CD8-positive, alpha-beta memory T cell (primary cell): ENCODE measurements at regions not wholly inside any gene's neighbourhood (a gene's known extent, or its start where the extent isn't known, plus 50 kb on each side); places are given as distances from the start of the nearest gene placed in this dataset.

ENCODE experiments used
- CTCF ChIA-PET: fragments of 350-600 bp; sonication (Branson Sonifier 250); formaldehyde crosslinking; loops from one replicate; lab custom pipeline; 2021; ENCODE audit warnings: antibody characterized with exemption; lab: Charles Lee
- POLR2A ChIA-PET: fragments of 350-600 bp; sonication (Branson Sonifier 250); formaldehyde crosslinking; loops from one replicate; lab custom pipeline; 2021; ENCODE audit warnings: antibody characterized with exemption; lab: Charles Lee
- DNase-seq, 5 donors: peaks; one replicate each; pipeline versions ENCODE4 v3.0.0 to v3.0.0-alpha.2; 2020 to 2022; ENCODE audit warnings: mixed read lengths in 1 of 5
- H3K27ac ChIP-seq: one replicate; pipeline ENCODE4 v1.7.0; 2013; ENCODE audit warnings: low read depth, mild to moderate bottlenecking, low read length, moderate library complexity
- H3K27me3 ChIP-seq: 2 replicates; pipeline ENCODE4 v1.7.0; 2013; ENCODE audit warnings: low read length, mild to moderate bottlenecking; ENCODE audit not compliant: insufficient read depth, poor library complexity, severe bottlenecking
- H3K36me3 ChIP-seq: 2 replicates; pipeline ENCODE4 v1.7.0; 2013; ENCODE audit warnings: mild to moderate bottlenecking, low read length, moderate library complexity; ENCODE audit not compliant: insufficient read depth
- H3K4me1 ChIP-seq: 2 replicates; pipeline ENCODE4 v1.7.0; 2013; ENCODE audit warnings: mild to moderate bottlenecking, low read length, moderate library complexity; ENCODE audit not compliant: insufficient read depth
- H3K4me3 ChIP-seq: 2 replicates; pipeline ENCODE4 v1.7.0; 2013; ENCODE audit warnings: mild to moderate bottlenecking, low read length
- H3K9me3 ChIP-seq: 2 replicates; pipeline ENCODE4 v1.7.0; 2013; ENCODE audit warnings: mild to moderate bottlenecking, low read length
- H3K27ac Mint-ChIP-seq, 8 donors: one replicate each; pipeline ENCODE4 v1.8.0; 2020 to 2021; ENCODE audit warnings: mixed read lengths in 8 of 8, mild to moderate bottlenecking in 6 of 8, inconsistent platforms in 3 of 8, moderate library complexity in 3 of 8
- H3K27me3 Mint-ChIP-seq, 2 donors: one replicate each; pipeline ENCODE4 v1.8.0; 2020 to 2021; ENCODE audit warnings: mixed read lengths in 2 of 2, mild to moderate bottlenecking in 1 of 2, moderate library complexity in 1 of 2
- H3K36me3 Mint-ChIP-seq, 3 donors: one replicate each; pipeline ENCODE4 v1.8.0; 2020 to 2021; ENCODE audit warnings: mixed read lengths in 3 of 3, inconsistent platforms in 1 of 3, mild to moderate bottlenecking in 1 of 3
- H3K4me1 Mint-ChIP-seq, 3 donors: one replicate each; pipeline ENCODE4 v1.8.0; 2020 to 2021; ENCODE audit warnings: mixed read lengths in 3 of 3, inconsistent platforms in 1 of 3, mild to moderate bottlenecking in 1 of 3
- H3K4me3 Mint-ChIP-seq, 7 donors: one replicate each; pipeline ENCODE4 v1.8.0; 2020 to 2021; ENCODE audit warnings: mixed read lengths in 7 of 7, mild to moderate bottlenecking in 6 of 7, moderate library complexity in 4 of 7, inconsistent platforms in 2 of 7
- H3K9me3 Mint-ChIP-seq, 5 donors: one replicate each; pipeline ENCODE4 v1.8.0; 2020 to 2022; ENCODE audit warnings: mixed read lengths in 5 of 5, mild to moderate bottlenecking in 3 of 5, moderate library complexity in 2 of 5, inconsistent platforms in 1 of 5

GRCh38 chr2:81858998-81859397, 1554.4 kb upstream of the LRRTM1 start:
- peaks cover 0 to 62% (median 6%) of the 10 kb centered on the region in 5 donors for H3K9me3 Mint-ChIP-seq
- no peaks in the 10 kb centered on the region for H3K4me1 Mint-ChIP-seq
- ChIA-PET POLR2A (no interaction called here), CTCF (no interaction called here)
- no peaks in the 10 kb centered on the region for H3K27me3 Mint-ChIP-seq
- DNase-seq, result no peak
- no peaks in the 10 kb centered on the region for H3K36me3 Mint-ChIP-seq
- H3K9me3 ChIP-seq, result no peaks in the 10 kb centered on the region
- H3K4me3 ChIP-seq, result no peak overlapping the region
- no peaks in the 10 kb centered on the region for H3K27me3 ChIP-seq
- no peak overlapping the region for H3K27ac ChIP-seq
- no peaks in the 10 kb centered on the region for H3K4me1 ChIP-seq
- no peaks in the 10 kb centered on the region for H3K36me3 ChIP-seq
- H3K27ac Mint-ChIP-seq, result no peak overlapping the region
- no peak overlapping the region for H3K4me3 Mint-ChIP-seq

GRCh38 chr2:81853341-81853740, 1548.8 kb upstream of the LRRTM1 start:
- Histone ChIP-seq H3K4me1 (no peaks in the 10 kb centered on the region), H3K9me3 (no peaks in the 10 kb centered on the region), H3K27me3 (no peaks in the 10 kb centered on the region), H3K4me3 (no peak overlapping the region), H3K27ac (no peak overlapping the region), H3K36me3 (no peaks in the 10 kb centered on the region)
- Mint-ChIP-seq H3K4me1 (no peaks in the 10 kb centered on the region), H3K27me3 (no peaks in the 10 kb centered on the region), H3K9me3 (peaks cover 2 to 28% (median 4%) of the 10 kb centered on the region in 5 donors), H3K4me3 (no peak overlapping the region), H3K36me3 (no peaks in the 10 kb centered on the region), H3K27ac (no peak overlapping the region)
- DNase-seq, result no peak
- CTCF ChIA-PET, result no interaction called here
- POLR2A ChIA-PET, result no interaction called here

DNA sequence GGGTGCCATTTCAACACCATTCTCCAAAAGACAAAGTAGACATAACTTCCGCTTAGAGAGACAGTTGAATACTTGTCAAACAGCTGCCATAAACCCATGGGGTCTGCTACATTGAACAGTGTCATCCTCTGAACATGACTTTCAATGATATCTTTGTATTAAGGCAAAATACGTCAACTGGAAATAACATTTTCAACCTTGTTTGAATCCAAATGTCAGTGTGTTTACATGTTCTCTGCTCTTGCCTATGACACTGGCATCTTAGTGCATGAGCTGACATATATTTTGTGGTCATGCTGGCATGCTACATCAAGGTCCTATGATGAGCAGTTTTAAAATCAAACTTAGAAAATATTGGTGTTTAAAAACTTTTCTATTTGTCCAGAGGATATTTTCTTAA, 1548.1 kb upstream of the LRRTM1 start:
- no peaks in the 10 kb centered on the region for H3K27me3 Mint-ChIP-seq
- Histone ChIP-seq H3K36me3 (no peaks in the 10 kb centered on the region), H3K9me3 (no peaks in the 10 kb centered on the region), H3K4me3 (no peak overlapping the region), H3K4me1 (no peaks in the 10 kb centered on the region), H3K27me3 (no peaks in the 10 kb centered on the region), H3K27ac (no peak overlapping the region)
- ChIA-PET POLR2A (no interaction called here), CTCF (no interaction called here)
- H3K36me3 Mint-ChIP-seq, result no peaks in the 10 kb centered on the region
- no peaks in the 10 kb centered on the region for H3K4me1 Mint-ChIP-seq
- H3K9me3 Mint-ChIP-seq, result peaks cover 2 to 25% (median 5%) of the 10 kb centered on the region in 5 donors
- no peak overlapping the region for H3K27ac Mint-ChIP-seq
- no peak for DNase-seq
- H3K4me3 Mint-ChIP-seq, result no peak overlapping the region

- Histone ChIP-seq H3K9me3 (no peaks in the 10 kb centered on the region), H3K4me1 (no peaks in the 10 kb centered on the region), H3K27ac (no peak overlapping the region), H3K4me3 (no peak overlapping the region), H3K27me3 (no peaks in the 10 kb centered on the region), H3K36me3 (no peaks in the 10 kb centered on the region)
- Mint-ChIP-seq H3K36me3 (peaks cover 0 to 1% (median 0%) of the 10 kb centered on the region in 3 donors), H3K4me1 (no peaks in the 10 kb centered on the region), H3K9me3 (peaks cover 8 to 29% (median 16%) of the 10 kb centered on the region in 5 donors), H3K4me3 (no peak overlapping the region), H3K27ac (no peak overlapping the region), H3K27me3 (no peaks in the 10 kb centered on the region)
- ChIA-PET POLR2A (no interaction called here), CTCF (no interaction called here)
- no peak for DNase-seq
Measured at GRCh38 chr2:81839780-81840179, 1535.2 kb upstream of the LRRTM1 start.

GRCh38 chr2:81835321-81836000, 1530.9 kb upstream of the LRRTM1 start:
- Histone ChIP-seq H3K4me3 (no peak overlapping the region), H3K27me3 (no peaks in the 10 kb centered on the region), H3K9me3 (no peaks in the 10 kb centered on the region), H3K4me1 (no peaks in the 10 kb centered on the region), H3K27ac (no peak overlapping the region), H3K36me3 (no peaks in the 10 kb centered on the region)
- Mint-ChIP-seq H3K4me3 (no peak overlapping the region), H3K9me3 (peaks cover 8 to 29% (median 22%) of the 10 kb centered on the region in 5 donors), H3K27ac (no peak overlapping the region), H3K4me1 (no peaks in the 10 kb centered on the region), H3K36me3 (no peaks in the 10 kb centered on the region), H3K27me3 (no peaks in the 10 kb centered on the region)
- CTCF ChIA-PET, result no interaction called here
- POLR2A ChIA-PET, result no interaction called here
- no peak for DNase-seq

GRCh38 chr2:81786811-81787210, 1482.3 kb upstream of the LRRTM1 start:
- DNase-seq, result no peak
- ChIA-PET POLR2A (no interaction called here), CTCF (no interaction called here)
- no peaks in the 10 kb centered on the region for H3K4me1 ChIP-seq
- Mint-ChIP-seq H3K4me1 (no peaks in the 10 kb centered on the region), H3K27ac (no peak overlapping the region), H3K27me3 (no peaks in the 10 kb centered on the region), H3K9me3 (peaks cover 10 to 37% (median 14%) of the 10 kb centered on the region in 5 donors), H3K4me3 (no peak overlapping the region), H3K36me3 (no peaks in the 10 kb centered on the region)
- no peaks in the 10 kb centered on the region for H3K27me3 ChIP-seq
- H3K27ac ChIP-seq, result no peak overlapping the region
- no peaks in the 10 kb centered on the region for H3K9me3 ChIP-seq
- H3K4me3 ChIP-seq, result no peak overlapping the region
- H3K36me3 ChIP-seq, result no peaks in the 10 kb centered on the region

- DNase-seq, result no peak
- Mint-ChIP-seq H3K27ac (no peak overlapping the region), H3K27me3 (no peaks in the 10 kb centered on the region), H3K4me1 (no peaks in the 10 kb centered on the region), H3K9me3 (peaks cover 0 to 37% (median 7%) of the 10 kb centered on the region in 5 donors), H3K4me3 (no peak overlapping the region), H3K36me3 (no peaks in the 10 kb centered on the region)
- Histone ChIP-seq H3K4me1 (no peaks in the 10 kb centered on the region), H3K36me3 (no peaks in the 10 kb centered on the region), H3K9me3 (no peaks in the 10 kb centered on the region), H3K27ac (no peak overlapping the region), H3K4me3 (no peak overlapping the region), H3K27me3 (no peaks in the 10 kb centered on the region)
- POLR2A ChIA-PET, result no interaction called here
- CTCF ChIA-PET, result no interaction called here
Measured at GRCh38 chr2:81767187-81767912, 1462.8 kb upstream of the LRRTM1 start.

DNA sequence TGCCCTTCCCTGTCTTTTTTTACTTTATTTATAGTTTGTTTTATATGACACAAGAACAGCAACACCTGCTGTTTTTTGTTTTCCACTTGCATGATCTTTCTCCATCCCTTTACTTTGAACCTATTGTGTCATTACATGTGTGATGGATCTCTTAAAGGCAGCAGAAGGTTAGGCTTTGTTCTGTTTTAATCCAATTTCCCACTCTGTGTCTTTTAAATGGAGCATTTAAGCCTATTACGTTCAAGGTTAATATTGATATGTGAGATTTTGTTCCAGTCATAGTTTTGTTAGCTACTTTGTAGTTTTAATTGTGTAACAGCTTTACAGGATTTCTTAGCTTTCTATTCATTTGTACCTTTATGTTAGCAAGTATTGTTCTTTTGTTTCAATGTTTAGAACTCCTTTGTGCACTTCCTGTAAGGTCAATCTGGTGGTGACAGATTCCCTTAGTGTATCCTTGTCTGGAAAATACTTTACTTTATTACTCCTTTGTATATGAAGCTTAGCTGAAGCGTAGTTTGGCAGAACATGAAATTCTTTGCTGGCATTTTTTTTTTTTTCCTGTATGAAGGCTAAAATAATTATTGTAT, 1443.0 kb upstream of the LRRTM1 start:
- H3K27ac Mint-ChIP-seq, result no peak overlapping the region
- no peak overlapping the region for H3K4me3 ChIP-seq
- no peaks in the 10 kb centered on the region for H3K27me3 Mint-ChIP-seq
- DNase-seq, result no peak
- H3K4me1 ChIP-seq, result no peaks in the 10 kb centered on the region
- H3K9me3 Mint-ChIP-seq, result peaks cover 5 to 28% (median 17%) of the 10 kb centered on the region in 5 donors
- no peaks in the 10 kb centered on the region for H3K36me3 ChIP-seq
- H3K27me3 ChIP-seq, result no peaks in the 10 kb centered on the region
- H3K27ac ChIP-seq, result no peak overlapping the region
- ChIA-PET CTCF (no interaction called here), POLR2A (no interaction called here)
- H3K4me1 Mint-ChIP-seq, result no peaks in the 10 kb centered on the region
- H3K36me3 Mint-ChIP-seq, result no peaks in the 10 kb centered on the region
- no peaks in the 10 kb centered on the region for H3K9me3 ChIP-seq
- no peak overlapping the region for H3K4me3 Mint-ChIP-seq
